Upper lobe of right lung (tissue), 1 donor: ENCODE measurements at regions not wholly inside any gene's neighbourhood (a gene's known extent, or its start where the extent isn't known, plus 50 kb on each side); places are given as distances from the start of the nearest gene placed in this dataset.

Source experiments
- ATAC-seq: fragments of 200-7000 bp; cut with Tn5 transposase; one replicate; pipeline ENCODE4 v1.9.1; 2020; ENCODE audit warnings: mild to moderate bottlenecking, moderate library complexity
- DNase-seq: peaks from one replicate; pipeline ENCODE4 v3.0.0-alpha.2; 2020
- H3K27ac ChIP-seq: fragments of 200-600 bp; one replicate; pipeline ENCODE4 v1.8.0; 2022
- H3K27me3 ChIP-seq: fragments of 200-600 bp; one replicate; pipeline ENCODE4 v1.8.0; 2022; ENCODE audit warnings: mild to moderate bottlenecking
- H3K36me3 ChIP-seq: fragments of 200-600 bp; one replicate; pipeline ENCODE4 v1.8.0; 2022
- H3K4me1 ChIP-seq: fragments of 200-600 bp; one replicate; pipeline ENCODE4 v1.8.0; 2022
- H3K4me3 ChIP-seq: fragments of 200-600 bp; one replicate; pipeline ENCODE4 v1.8.0; 2022; ENCODE audit warnings: mild to moderate bottlenecking
- H3K9me3 ChIP-seq: fragments of 200-600 bp; one replicate; pipeline ENCODE4 v1.8.0; 2022
- intact Hi-C: fragments of 100-400 bp; cut with DNase I; formaldehyde crosslinking; loops from one replicate; pipeline ENCODE4 v1.11.0; 2022
- TF ChIP-seq, protein P1 (sequence below): fragments of 200-600 bp; IDR thresholded peaks from one replicate; pipeline ENCODE4 v1.8.0; 2022; ENCODE audit warnings: antibody characterized with exemption
- donor health status: DM: no; HTN: yes; CAD: no; lungs with severe emphysema.

DNA sequence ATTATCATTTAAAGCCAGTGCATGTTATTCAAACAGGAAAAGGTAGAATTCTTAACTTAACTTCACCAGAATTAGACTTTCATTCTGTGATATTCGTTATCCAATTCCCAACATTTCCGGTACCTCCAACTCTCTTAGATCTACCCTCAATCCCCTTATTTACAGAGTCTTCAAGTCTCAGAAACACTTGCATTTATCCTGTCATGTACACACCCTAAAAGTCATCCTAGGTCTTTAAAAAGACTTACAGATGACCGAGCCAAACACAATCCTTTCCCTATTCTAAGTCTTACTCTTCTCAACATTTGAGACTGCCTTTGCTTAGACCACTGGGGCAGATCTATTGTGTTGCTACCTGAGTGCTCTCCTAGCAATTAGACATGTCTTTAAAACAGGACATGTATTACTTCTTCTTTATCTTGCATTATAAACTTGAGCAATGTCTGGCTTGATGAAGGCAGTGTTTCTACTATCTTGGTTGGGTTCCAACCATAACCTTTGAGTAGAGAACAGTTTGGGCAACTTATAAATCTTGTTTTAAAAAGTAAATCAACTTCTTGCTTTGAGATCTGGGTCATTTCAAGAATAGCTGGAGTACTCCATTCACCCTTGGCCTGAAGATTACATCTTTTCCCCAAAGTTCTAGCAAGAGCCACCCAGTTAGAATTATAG lies 140.6 kb upstream of the PLEKHG7 start:
- peaks cover 9% of the 10 kb centered on the region for H3K4me1 ChIP-seq
- no peak overlapping the region for H3K4me3 ChIP-seq
- H3K36me3 ChIP-seq, result no peaks in the 10 kb centered on the region
- no peak overlapping the region for H3K27ac ChIP-seq
- H3K9me3 ChIP-seq, result no peaks in the 10 kb centered on the region
- no peak for ATAC-seq
- TF ChIP-seq, protein P1, sequence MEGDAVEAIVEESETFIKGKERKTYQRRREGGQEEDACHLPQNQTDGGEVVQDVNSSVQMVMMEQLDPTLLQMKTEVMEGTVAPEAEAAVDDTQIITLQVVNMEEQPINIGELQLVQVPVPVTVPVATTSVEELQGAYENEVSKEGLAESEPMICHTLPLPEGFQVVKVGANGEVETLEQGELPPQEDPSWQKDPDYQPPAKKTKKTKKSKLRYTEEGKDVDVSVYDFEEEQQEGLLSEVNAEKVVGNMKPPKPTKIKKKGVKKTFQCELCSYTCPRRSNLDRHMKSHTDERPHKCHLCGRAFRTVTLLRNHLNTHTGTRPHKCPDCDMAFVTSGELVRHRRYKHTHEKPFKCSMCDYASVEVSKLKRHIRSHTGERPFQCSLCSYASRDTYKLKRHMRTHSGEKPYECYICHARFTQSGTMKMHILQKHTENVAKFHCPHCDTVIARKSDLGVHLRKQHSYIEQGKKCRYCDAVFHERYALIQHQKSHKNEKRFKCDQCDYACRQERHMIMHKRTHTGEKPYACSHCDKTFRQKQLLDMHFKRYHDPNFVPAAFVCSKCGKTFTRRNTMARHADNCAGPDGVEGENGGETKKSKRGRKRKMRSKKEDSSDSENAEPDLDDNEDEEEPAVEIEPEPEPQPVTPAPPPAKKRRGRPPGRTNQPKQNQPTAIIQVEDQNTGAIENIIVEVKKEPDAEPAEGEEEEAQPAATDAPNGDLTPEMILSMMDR, result no peak
- no peak for DNase-seq
- no peaks in the 10 kb centered on the region for H3K27me3 ChIP-seq
- intact Hi-C loops, result no loop called here

DNA sequence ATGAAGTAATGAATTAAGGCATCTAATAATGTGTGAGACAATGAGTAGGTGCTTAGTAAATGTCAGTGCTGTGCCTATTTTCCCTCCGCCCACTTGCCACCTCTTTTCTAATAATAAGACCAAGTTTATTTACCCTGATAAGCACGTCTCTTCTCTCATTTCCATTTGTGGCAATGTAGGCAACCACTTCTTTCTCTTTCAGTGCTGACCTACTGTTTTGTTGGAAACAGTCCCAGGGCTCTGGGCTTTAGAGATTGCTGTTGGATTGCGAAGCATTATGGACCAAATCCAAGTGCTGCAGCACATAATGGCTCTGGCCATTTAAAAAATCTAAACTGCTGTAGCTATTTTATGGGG lies 141.3 kb upstream of the PLEKHG7 start:
- Histone ChIP-seq H3K27ac (no peak overlapping the region), H3K27me3 (no peaks in the 10 kb centered on the region), H3K4me3 (no peak overlapping the region), H3K9me3 (no peaks in the 10 kb centered on the region), H3K4me1 (peaks cover 9% of the 10 kb centered on the region), H3K36me3 (no peaks in the 10 kb centered on the region)
- DNase-seq (no peak), ATAC-seq (peak; percentile 78)
- intact Hi-C loops, result no loop called here
- TF ChIP-seq, protein P1, result no peak

DNA sequence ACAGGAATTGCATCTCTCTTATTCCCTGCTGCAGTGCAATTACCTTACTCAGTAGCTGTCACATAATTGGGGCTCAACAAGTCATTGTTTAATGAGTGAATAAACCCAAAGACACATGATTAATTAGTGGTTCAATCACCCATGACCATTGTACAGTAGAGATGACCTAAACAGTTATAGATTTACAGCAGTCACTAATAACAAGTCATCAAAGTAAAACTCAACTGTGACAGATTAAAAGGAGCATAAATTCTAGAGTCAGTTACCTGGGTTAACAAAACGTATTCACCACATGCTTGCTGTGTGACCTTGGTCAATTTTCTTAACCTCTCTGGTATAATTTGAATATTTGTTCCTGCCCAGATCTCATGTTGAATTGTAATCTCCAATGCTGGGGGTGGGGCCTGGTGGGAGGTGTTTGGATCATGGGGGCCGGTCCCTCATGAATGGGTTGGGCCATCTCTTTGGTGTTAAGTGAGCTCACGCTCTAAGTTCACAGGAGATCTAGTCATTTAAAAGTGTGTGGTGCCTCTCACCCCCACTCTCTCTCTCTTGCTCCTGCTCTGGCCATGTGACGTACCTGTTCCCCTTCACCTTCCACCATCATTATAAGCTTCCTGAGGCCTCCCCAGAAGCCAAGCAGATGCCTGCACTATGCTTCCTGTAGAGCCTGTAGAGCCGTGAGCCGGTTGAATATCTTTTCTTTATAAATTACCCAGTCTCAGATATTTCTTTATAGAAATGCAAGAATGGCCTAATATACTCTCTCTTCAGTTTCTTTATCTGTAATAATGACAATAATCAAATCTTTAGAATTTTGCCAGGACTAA lies 141.9 kb upstream of the PLEKHG7 start:
- intact Hi-C loops, result no loop called here
- Histone ChIP-seq H3K4me1 (peaks cover 9% of the 10 kb centered on the region), H3K4me3 (no peak overlapping the region), H3K9me3 (no peaks in the 10 kb centered on the region), H3K36me3 (no peaks in the 10 kb centered on the region), H3K27me3 (no peaks in the 10 kb centered on the region), H3K27ac (no peak overlapping the region)
- DNase-seq (no peak), ATAC-seq (no peak)
- TF ChIP-seq, protein P1, result no peak

DNA sequence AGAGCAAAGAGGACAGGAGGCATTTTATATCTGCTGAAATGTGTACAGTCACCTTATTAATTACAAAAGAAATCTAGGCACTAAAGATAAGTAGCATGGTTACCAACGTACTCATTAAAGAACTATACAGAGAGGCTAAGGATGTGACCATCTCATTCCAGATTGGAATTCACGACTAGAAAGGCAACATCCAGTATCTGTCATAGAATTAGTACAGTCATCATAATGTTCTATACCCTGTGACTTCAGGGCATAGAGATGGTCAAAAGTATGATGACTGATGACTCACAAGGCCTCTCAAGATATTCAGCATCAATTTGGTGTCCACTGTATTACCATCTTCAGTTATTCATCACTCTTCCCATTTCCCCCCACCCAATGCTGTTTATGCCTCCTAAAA lies 144.0 kb upstream of the PLEKHG7 start:
- DNase-seq (no peak), ATAC-seq (no peak)
- no peak overlapping the region for H3K4me3 ChIP-seq
- peaks cover 9% of the 10 kb centered on the region for H3K4me1 ChIP-seq
- H3K27ac ChIP-seq, result no peak overlapping the region
- TF ChIP-seq, protein P1, result no peak
- intact Hi-C loops, result no loop called here
- no peaks in the 10 kb centered on the region for H3K27me3 ChIP-seq
- H3K9me3 ChIP-seq, result no peaks in the 10 kb centered on the region
- H3K36me3 ChIP-seq, result no peaks in the 10 kb centered on the region

DNA sequence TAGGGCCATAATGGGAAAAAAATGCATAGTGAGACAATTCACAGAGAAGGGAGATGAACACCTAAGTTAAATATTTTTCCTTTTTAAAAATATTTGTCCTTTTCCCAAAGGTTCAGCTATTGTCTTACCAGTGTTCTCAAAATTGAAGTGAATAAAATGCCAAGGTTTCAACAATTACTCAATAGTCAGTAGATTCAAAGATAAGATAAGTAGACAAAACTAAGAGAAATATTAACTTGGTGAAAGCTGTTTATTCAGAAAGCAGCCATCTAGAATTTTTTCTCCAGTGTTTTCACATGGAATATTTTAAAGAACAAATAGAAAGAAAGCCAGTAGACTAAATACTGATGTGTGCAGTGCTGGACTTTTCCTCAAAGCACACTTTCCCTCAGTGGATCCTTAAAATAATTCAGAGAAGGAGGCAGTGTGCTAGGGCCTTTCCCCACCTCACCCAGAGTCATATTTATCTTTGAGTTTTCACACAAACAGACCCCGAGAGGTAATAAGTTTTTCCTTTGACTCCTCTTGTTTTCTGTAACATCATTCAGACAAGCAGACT lies 144.5 kb upstream of the PLEKHG7 start:
- H3K4me1 ChIP-seq, result peaks cover 9% of the 10 kb centered on the region
- TF ChIP-seq, protein P1, result no peak
- H3K9me3 ChIP-seq, result no peaks in the 10 kb centered on the region
- no peak overlapping the region for H3K4me3 ChIP-seq
- no peaks in the 10 kb centered on the region for H3K36me3 ChIP-seq
- no peak for DNase-seq
- no peaks in the 10 kb centered on the region for H3K27me3 ChIP-seq
- H3K27ac ChIP-seq, result no peak overlapping the region
- intact Hi-C loops, result no loop called here
- ATAC-seq, result no peak
